MM.1S (cell line): ENCODE measurements at regions not wholly inside any gene's neighbourhood (a gene's known extent, or its start where the extent isn't known, plus 50 kb on each side); places are given as distances from the start of the nearest gene placed in this dataset.

Experiments
- DNase-seq: peaks from one replicate; pipeline ENCODE4 v3.0.0-alpha.2; 2015
- H2AFZ ChIP-seq: fragments of 300-600 bp; sonication (generic); 2 replicates; pipeline ENCODE4 v1.6.0; 2016; ENCODE audit warnings: antibody characterized with exemption, low read length
- H3F3A ChIP-seq: fragments of 300-600 bp; sonication (generic); 2 replicates; pipeline ENCODE4 v1.6.1; 2016; ENCODE audit warnings: mild to moderate bottlenecking, antibody characterized with exemption, low read length, moderate library complexity, mixed read lengths; ENCODE audit not compliant: insufficient read depth
- H3K27ac ChIP-seq: fragments of 300-600 bp; sonication (generic); 2 replicates; pipeline ENCODE4 v1.5.1; 2016; ENCODE audit warnings: mild to moderate bottlenecking, low read length
- H3K27me3 ChIP-seq: fragments of 300-600 bp; sonication (generic); replicated peaks from 2 replicates; pipeline ENCODE4 v1.6.0; 2016; ENCODE audit warnings: low read length; ENCODE audit not compliant: insufficient read depth
- H3K36me3 ChIP-seq: fragments of 300-600 bp; sonication (generic); replicated peaks from 2 replicates; pipeline ENCODE4 v1.6.1; 2016; ENCODE audit warnings: mild to moderate bottlenecking, low read length, mixed read lengths; ENCODE audit not compliant: insufficient read depth
- H3K4me1 ChIP-seq: fragments of 300-600 bp; sonication (generic); 2 replicates; pipeline ENCODE4 v1.6.1; 2016; ENCODE audit warnings: low read length, mixed read lengths
- H3K4me2 ChIP-seq: fragments of 300-600 bp; sonication (generic); 2 replicates; pipeline ENCODE4 v1.6.0; 2016; ENCODE audit warnings: low read depth, low read length
- H3K4me3 ChIP-seq: fragments of 300-600 bp; sonication (generic); 2 replicates; pipeline ENCODE4 v1.5.1; 2016; ENCODE audit warnings: low read length, mixed read lengths
- H3K79me2 ChIP-seq: fragments of 300-600 bp; sonication (generic); 2 replicates; pipeline ENCODE4 v1.6.1; 2016; ENCODE audit warnings: mixed run types, low read length, mixed read lengths
- H3K9ac ChIP-seq: fragments of 300-600 bp; sonication (generic); 2 replicates; pipeline ENCODE4 v1.6.1; 2016; ENCODE audit warnings: low read length, mixed read lengths
- H3K9me2 ChIP-seq: fragments of 300-600 bp; sonication (generic); replicated peaks from 2 replicates; pipeline ENCODE4 v1.6.1; 2016; ENCODE audit warnings: mild to moderate bottlenecking, low read length, mixed read lengths; ENCODE audit not compliant: insufficient read depth
- H3K9me3 ChIP-seq: fragments of 300-600 bp; sonication (generic); replicated peaks from 2 replicates; pipeline ENCODE4 v1.6.1; 2016; ENCODE audit warnings: mild to moderate bottlenecking, low read length, mixed read lengths; ENCODE audit not compliant: insufficient read depth
- H4K20me1 ChIP-seq: fragments of 300-600 bp; sonication (generic); 2 replicates; pipeline ENCODE4 v1.6.1; 2016; ENCODE audit warnings: mild to moderate bottlenecking, low read length, moderate library complexity, mixed read lengths; ENCODE audit not compliant: insufficient read depth
- EZH2 ChIP-seq: fragments of 300-600 bp; sonication (generic); optimal IDR thresholded peaks from 2 replicates; pipeline ENCODE3; 2017; ENCODE audit warnings: low read depth, mild to moderate bottlenecking, antibody characterized with exemption, low read length, mixed read lengths
- EZH2phosphoT487 ChIP-seq: fragments of 300-600 bp; sonication (generic); IDR thresholded peaks from 2 replicates; pipeline ENCODE4 v1.6.1; 2018; ENCODE audit warnings: antibody characterized with exemption, low read length
- TF ChIP-seq, protein P1 (sequence below): fragments of 300-600 bp; sonication (generic); IDR thresholded peaks from 2 replicates; pipeline ENCODE4 v1.5.1; 2016; ENCODE audit warnings: antibody characterized with exemption, low read length, mixed read lengths

DNA sequence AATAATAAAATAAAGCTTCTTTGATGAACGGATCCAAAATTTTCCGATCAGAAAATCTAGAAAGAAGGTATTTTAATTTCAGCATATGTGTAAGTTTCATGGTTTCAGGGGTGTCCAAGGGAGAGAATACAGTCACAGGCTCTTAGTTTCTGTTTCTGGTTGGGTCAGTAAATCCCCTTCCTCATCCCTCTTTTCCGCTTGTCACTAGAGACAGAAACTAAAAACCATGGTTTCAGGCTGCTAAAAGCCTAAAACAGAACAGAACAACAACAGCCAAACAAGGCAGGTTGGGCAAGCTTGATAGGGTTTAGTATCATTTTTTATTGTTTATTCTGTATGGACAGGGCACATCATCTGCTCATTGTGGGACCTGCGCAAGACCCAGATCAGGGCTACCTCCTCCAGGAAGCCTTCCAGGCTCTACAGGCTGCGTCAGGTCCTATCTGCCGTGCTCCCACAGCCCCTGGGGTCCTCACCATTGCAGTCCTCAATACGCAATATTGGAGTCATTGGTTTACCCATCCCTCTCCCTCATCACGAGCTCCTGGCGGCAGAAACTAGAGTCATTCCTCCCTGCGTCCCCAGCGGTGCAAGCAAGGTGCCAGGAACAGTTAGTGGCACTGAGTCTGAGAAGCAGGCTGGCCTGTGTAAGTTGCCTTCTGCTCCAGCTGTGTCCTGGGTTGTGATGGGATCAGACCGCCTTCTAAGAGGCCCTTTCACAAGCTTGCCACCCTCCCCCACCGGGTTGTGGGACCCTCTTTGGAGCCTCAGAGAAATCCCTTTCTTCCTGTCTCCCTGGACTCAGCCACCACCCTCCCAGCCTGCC lies 70.2 kb upstream of the CUX1 start:
- no peaks in the 10 kb centered on the region for H3K9me3 ChIP-seq
- no peaks in the 10 kb centered on the region for H3K9me2 ChIP-seq
- no peaks in the 10 kb centered on the region for H3K27me3 ChIP-seq
- H3K4me2 ChIP-seq: peak overlapping the region; percentile 67; the same call in 1 of the 2 replicates
- no peaks in the 10 kb centered on the region for H3K36me3 ChIP-seq
- peaks cover 33% of the 10 kb centered on the region for H3F3A ChIP-seq
- H3K79me2 ChIP-seq: no peaks in the 10 kb centered on the region
- no peaks in the 10 kb centered on the region for H4K20me1 ChIP-seq
- peak overlapping the region; percentile 91 for H3K27ac ChIP-seq
- DNase-seq: peak; percentile 87
- H2AFZ ChIP-seq: peak overlapping the region; percentile 26
- TF ChIP-seq EZH2: no peak
- no peak for TF ChIP-seq EZH2phosphoT487
- TF ChIP-seq, protein P1, sequence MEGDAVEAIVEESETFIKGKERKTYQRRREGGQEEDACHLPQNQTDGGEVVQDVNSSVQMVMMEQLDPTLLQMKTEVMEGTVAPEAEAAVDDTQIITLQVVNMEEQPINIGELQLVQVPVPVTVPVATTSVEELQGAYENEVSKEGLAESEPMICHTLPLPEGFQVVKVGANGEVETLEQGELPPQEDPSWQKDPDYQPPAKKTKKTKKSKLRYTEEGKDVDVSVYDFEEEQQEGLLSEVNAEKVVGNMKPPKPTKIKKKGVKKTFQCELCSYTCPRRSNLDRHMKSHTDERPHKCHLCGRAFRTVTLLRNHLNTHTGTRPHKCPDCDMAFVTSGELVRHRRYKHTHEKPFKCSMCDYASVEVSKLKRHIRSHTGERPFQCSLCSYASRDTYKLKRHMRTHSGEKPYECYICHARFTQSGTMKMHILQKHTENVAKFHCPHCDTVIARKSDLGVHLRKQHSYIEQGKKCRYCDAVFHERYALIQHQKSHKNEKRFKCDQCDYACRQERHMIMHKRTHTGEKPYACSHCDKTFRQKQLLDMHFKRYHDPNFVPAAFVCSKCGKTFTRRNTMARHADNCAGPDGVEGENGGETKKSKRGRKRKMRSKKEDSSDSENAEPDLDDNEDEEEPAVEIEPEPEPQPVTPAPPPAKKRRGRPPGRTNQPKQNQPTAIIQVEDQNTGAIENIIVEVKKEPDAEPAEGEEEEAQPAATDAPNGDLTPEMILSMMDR: no peak
- H3K4me1 ChIP-seq: peaks cover 30% of the 10 kb centered on the region
- 0 out of 2 replicates have a peak overlapping the region, but pooled peaks have one; percentile 13 for H3K4me3 ChIP-seq
- H3K9ac ChIP-seq: peak overlapping the region; percentile 47; the same call in 1 of the 2 replicates

DNA sequence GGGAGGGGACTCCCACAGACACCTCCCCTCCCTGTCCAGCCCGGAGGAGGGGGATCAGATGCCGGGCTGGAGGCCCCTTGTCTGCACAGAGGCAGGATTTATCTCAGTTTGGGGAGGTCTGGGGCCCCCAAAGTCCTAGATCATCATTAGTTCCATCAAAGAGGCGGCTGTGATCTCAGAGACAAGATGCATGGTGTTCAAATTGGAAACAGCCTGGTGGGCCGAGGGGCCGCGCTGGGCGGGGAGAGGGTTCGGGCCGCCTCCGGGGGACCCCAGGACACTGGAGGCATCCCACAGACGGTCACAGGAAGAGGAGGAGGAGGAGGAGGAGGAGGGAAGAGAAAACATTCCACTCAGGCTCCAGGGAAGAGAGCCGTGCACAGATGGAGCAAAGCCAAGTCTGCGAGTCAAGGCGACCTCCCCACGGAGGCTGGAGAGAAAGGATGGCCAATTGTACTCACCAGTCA lies 69.5 kb upstream of the CUX1 start:
- H3K4me3 ChIP-seq: no peak overlapping the region
- H3F3A ChIP-seq: peaks cover 28% of the 10 kb centered on the region
- no peaks in the 10 kb centered on the region for H4K20me1 ChIP-seq
- H3K4me2 ChIP-seq: peak overlapping the region; percentile 67; the same call in 1 of the 2 replicates
- H3K36me3 ChIP-seq: no peaks in the 10 kb centered on the region
- no peaks in the 10 kb centered on the region for H3K79me2 ChIP-seq
- H3K4me1 ChIP-seq: peaks cover 25% of the 10 kb centered on the region
- H3K27ac ChIP-seq: peak overlapping the region; percentile 91; the same call in 1 of the 2 replicates
- peak overlapping the region; percentile 38; the same call in 1 of the 2 replicates for H3K9ac ChIP-seq
- peak overlapping the region; percentile 26 for H2AFZ ChIP-seq
- H3K9me2 ChIP-seq: no peaks in the 10 kb centered on the region
- DNase-seq: no peak
- no peaks in the 10 kb centered on the region for H3K27me3 ChIP-seq
- no peaks in the 10 kb centered on the region for H3K9me3 ChIP-seq
- TF ChIP-seq EZH2phosphoT487 (no peak), EZH2 (no peak)
- TF ChIP-seq, protein P1: no peak

DNA sequence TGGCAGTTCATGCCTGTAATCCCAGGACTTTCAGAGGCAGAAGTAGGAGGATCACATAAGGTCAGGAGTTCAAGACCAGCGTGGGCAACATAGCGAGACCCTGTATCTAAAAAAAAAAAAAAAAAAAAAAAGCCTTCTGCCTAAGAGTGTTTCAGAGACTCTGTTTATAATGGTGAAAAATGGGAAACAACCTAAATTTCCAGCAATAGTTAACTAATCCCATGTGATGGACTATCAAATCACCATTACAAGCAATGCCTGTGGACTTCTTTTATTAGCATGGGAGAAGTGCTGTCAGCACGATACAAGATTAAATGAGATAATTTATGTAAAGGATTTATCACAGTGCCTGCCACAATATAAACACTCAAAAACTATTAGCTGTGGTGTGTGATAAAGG lies 67.5 kb upstream of the CUX1 start:
- no peak for DNase-seq
- peaks cover 34% of the 10 kb centered on the region for H3F3A ChIP-seq
- no peak overlapping the region for H2AFZ ChIP-seq
- no peak overlapping the region for H3K4me3 ChIP-seq
- H3K36me3 ChIP-seq: no peaks in the 10 kb centered on the region
- TF ChIP-seq, protein P1: no peak
- TF ChIP-seq EZH2phosphoT487 (no peak), EZH2 (no peak)
- H3K4me1 ChIP-seq: peaks cover 23% of the 10 kb centered on the region
- no peaks in the 10 kb centered on the region for H3K79me2 ChIP-seq
- no peak overlapping the region for H3K4me2 ChIP-seq
- H4K20me1 ChIP-seq: no peaks in the 10 kb centered on the region
- no peaks in the 10 kb centered on the region for H3K27me3 ChIP-seq
- H3K9ac ChIP-seq: no peak overlapping the region
- no peak overlapping the region for H3K27ac ChIP-seq
- H3K9me3 ChIP-seq: no peaks in the 10 kb centered on the region
- H3K9me2 ChIP-seq: no peaks in the 10 kb centered on the region
